ENCODE measurements at regions not wholly inside any gene's neighbourhood (a gene's known extent, or its start where the extent isn't known, plus 50 kb on each side); places are given as distances from the start of the nearest gene placed in this dataset.
"Not testable (repeated sequence)": the region's sequence is repeated elsewhere in the genome, so short reads cannot be mapped to it uniquely, and the experiment has no call there.

DNA sequence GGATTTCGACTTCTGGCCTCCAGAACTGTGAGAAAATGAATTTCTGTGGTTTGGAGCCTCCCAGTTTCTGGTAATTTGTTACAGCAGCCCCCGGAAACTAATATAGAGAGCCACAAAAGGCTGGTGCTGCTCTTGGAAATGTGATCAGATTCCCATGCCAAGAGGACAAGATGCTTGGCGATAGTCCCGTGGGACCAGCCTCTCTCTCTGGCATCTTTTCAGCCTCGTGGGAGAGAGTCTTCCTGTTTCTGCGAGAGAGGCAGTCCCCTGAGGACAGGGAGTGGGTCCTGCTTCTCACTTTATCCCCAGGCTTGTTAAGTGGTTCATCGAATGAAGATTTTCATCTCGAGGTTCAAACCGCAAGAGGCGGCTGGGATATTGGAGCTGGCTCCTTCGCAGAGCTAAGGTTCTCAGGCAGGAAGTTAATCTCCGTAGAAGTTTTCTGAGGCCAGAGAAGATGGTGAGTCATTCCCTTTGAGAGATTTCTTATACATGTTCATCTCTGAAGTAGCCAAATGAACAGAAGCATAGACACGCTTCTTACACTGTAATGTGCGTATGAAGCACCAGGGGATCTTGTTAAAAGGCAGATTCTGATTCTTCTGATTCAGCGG lies 211.6 kb upstream of the SDK2 start:
- no peak for DNase-seq

DNA sequence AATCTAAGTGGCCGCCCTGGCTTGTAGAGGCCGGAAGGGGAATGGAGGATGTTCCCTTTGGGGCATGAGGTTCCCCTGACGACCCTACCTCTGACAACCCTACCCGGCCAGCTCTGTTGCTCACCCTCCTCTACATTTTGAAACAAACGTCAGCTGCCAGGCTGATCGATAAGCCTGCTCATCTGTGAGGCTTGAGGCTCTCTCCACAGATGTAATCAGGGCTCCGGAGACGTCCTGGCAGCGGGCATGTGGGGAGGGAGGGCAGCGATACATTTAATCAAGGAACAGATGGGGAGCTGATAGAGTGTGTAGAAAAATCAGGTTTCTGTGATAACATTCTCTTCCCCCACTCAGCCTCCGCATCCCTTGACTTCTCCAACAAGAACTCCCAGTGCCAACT lies 212.3 kb upstream of the SDK2 start:
- DNase-seq = no peak

DNA sequence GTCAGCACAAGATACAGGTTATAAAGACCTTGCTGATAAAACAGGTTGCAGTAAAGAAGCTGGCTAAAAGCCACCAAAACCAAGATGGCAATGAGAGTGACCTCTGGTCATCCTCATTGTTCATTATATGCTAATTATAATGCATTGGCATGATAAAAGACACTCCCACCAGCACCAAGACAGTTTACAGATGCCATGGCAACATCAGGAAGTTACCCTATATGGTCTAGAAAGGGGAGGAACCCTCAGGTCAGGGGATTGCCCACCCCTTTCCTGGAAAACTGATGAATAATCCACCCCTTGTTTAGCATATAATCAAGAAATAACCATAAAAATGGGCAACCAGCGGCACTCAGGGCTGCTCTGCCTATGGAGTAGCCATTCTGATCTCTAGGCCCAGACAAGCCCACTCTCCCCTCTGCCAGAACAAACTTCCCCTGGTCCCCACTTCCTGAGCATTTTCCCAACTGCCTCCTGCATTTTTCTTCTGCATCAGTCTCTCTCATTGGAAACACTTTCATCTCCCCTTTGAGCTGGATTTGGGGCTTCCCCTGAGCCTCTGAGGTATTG lies 215.3 kb upstream of the SDK2 start:
- DNase-seq = not testable (repeated sequence)

DNA sequence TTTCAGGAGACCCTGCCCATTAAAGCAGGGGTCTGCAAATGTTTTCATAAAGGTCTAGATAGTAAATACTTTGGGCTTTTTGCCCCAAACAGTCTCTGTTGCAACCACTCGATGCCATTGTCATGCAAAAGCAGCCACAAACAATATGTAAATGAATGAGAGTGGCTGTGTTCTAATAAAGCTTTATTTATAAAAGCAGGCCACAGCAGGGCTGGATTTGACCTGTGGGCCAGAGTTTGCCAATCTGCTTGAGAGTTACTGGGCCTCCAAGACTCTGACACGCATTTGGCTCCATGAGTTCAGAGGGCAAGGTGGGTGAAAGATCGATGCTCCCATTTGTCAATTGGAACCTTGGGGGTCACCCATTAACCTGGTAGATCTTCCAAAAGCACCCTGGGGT lies 217.3 kb upstream of the SDK2 start:
- no peak for DNase-seq

DNA sequence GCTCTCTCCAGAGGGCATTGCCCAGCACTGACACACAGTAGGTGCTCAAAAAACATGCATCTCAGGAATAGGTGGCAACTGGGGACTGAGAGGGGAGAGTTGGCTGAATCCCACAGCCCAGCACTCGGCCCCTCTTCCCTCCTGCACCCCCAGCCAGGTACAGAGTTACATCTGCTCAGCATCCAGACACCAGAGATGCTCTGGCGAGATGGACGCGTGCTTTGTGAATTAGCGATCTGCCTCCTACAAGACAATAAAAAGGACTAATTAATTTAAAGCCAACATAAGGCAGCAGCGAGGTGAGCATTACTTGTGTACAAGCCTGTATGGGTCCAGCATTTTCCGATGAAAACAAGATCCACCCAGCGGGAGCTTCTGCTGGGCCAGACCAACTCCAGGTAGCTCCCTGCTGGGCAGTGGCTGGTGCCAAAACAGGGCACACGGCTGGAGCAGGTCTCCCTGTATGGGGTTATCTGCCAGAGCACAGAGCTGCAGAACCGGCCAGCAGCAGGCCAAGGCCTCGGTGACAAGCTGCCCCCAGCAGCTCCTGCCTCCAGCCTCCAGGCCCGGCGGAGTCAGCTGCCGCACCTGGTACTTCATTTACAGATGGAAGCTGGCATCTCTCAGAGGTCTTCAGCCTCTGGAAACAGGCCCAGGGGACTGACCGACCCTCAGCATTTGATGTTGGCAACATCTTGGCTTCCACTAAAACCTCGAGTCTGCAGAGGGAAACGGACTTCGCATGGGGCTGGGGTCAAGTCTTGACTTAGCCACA lies 219.7 kb upstream of the SDK2 start:
- DNase-seq = no peak

DNA sequence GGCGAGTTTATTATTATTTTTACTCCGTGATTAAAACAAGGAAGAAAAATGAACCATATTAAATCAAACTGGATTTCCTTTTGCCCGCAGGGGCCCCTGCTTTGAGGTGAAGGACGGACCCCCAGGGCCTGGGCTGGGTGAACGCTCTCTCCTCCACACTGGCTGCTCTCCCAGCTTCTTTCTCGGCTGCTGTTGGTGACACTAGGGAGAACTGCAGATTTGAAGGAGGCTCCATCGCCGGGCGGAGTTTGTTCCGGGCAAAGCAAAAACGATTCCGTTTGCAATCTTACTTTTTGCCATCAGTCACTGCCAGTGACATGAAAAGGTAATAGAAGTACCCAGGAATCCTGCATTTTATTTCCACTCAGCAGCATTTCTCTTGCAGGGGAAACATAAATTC lies 221.6 kb upstream of the SDK2 start:
- DNase-seq = no peak

DNA sequence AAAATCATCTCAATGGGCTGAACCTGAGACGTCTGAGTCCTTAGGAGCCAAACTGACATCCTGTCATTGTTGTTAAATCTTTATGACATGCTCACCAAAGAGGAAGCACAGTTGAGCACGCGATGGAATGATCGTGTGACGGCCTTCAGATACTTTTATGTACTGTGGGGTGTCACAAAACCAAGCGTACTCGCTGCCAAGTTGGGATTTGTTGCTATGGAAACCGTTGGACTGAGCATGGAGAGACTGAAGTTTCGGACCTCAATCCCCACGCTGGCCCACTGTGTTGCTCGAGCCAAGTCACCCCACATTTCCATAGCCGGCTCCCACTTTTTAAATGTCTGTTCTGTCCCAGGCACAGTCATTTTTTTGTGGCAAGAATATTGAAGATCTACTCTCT lies 222.8 kb upstream of the SDK2 start:
- no peak for DNase-seq

DNA sequence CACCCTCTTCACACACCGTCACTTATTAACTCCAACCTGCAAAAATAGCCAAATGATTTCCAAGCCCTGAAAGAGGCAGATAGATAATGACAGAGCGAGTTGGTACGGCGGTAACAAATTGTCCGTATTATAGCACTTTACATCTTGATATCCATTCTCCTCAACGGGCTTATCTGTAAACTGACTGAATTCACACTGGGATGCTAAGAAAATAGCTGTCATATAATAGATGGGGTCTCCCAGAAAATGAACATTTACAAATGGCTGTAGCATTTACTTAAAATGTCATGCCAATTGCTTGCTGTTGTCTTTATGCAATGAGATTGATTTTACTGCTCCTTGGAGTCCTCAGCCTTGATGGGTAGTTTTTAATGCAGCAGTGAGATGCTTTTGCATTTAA lies 225.8 kb upstream of the SDK2 start:
- DNase-seq = no peak

DNA sequence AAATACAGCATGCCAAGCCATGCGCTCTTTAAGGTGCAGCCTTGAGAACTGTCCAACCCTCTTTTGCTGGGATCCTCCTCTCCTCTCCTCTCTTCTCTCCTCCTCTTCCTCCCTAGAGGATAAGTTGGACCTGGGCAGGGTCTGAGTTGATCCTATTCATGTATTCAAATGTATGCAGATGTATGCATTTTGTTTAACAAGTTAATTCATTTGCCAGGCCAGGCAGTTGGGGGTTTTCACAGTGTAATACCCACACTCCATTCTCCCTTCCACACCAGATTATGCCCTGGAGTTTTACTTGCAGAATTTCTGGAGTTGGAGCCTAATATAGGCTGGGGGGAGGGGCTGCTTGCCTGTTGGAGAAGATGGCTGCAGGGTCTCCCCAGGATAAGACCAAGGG lies 226.2 kb upstream of the SDK2 start:
- no peak for DNase-seq

DNA sequence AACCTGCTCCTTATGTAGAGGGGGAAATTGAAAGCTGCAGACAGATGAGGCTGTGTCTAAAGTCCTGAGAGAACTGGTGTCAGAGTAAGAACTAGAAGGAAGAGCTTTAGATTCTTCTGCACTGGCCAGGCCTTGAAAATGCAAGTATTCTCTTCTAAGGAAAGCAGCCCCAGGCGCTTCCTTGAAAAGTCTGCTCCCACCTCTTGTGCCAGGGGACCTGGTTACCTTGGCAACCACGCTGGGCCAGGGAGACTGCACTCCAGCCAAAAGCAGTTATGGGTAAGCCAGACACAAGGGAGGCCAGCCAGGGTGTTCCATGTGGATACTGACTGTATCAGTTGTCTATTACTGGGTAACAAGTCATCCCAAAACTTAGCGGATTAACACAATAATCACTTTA lies 228.6 kb upstream of the SDK2 start:
- DNase-seq = no peak

DNA sequence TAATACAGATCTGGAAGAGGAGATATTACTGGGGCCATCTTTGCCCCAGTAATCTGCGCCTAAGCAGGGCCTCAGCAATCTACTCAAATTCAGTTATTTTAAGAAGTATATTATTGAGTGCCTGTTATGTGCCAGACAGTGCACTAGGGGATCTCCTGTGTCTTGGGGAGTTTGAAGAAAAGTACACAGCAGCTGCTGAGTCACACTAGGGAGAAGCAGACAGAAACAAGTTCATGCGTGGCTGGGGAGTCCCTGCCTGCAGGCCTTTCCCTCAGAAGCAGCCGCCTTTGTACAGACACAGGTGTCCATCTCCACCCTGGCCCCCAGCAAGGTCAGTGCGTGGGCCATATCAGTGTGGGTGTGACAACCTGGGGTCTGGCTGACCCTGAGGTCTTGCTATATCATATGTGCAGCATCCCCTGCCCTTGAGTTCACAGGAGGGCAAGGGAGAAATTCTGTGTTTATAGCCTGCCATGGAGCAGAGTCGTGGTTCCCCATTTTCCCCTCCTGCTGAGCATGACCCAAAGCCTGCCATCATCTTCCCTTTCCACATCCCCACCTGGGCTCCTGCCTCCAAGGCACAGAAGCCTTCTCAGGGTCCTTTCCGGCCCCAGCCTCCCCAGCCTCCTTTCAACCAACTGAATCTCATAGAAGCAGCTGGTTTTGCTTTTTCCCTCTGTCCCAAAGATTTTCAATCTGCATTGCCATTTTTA lies 229.9 kb upstream of the SDK2 start:
- DNase-seq = no peak

DNA sequence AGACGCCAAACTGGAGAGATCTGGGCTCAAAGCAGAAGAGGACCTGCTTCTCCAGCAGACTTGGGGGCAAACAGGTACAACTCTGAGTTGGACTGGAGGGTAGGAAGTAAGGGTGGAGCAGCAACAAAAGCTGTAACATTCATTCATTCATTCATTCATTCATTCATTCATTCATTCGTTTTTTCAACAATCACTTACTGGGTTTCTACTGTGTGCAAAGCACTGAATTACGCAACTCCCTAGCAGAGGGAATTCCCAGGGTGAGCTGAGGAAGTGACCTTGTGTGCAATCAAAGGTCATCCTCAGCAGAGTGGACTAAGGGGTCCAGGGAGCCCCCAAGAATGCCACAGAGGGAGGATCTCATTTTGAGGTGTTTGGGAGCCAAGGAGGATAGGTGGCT lies 231.1 kb upstream of the SDK2 start:
- no peak for DNase-seq

DNA sequence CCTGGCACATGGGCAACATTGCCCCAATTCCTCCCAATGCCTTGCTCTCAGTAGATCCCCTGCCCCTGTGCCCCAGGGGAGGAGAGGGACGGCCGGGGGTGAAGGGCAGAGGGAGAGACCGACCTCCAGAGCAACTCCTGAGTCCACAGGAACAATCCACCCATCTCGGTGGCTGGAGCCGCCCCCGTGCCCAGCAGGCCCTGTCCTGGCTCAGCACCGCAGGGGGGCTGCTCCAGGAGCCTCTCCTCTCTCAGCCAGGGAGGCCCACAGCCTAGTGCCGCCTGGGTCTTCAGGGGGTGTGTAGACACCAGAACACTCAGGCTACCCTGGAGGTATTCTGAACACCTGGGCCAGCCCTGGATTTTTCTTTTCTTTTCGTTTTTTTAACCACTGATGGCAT lies 233.7 kb upstream of the SDK2 start:
- DNase-seq = no peak

DNA sequence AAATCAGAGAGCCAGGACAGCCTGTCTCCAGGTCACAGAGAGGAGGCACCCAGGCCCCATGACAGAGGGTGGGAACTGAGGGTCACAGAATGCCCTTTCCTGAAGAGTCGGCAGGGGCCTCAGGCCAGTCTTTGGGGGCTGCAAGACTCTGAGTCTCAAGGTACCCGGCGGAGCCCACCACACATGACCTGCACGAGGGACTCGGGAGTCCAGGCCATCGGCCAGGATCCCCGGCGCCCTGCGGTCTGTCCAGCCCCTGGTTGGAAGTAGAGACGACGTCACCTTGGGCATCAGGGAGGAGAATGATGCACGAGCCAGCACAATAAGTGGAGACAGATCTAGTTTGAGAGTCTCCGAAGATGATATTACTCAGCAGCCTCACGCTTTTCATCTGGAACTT lies 234.7 kb upstream of the SDK2 start:
- DNase-seq = no peak

DNA sequence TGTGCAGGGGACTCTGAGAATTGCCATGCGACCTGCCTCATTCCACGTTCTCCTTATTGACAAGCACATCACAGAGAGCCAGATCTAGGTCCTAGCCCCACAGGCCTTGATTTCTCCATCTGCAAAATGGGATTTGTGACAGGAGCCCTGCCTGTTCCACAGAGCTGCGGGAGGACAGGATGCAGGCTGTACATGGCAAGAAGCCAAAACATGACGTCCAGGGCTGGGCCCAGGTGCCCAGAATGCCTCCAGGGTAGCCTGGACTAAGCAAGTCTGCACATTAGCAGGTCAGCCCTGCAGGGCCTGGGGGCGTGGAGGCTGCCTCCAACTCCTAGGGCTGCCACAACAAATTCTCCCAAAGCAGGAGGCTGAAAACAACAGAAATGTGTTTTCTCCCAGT lies 235.7 kb upstream of the SDK2 start:
- DNase-seq = no peak

DNA sequence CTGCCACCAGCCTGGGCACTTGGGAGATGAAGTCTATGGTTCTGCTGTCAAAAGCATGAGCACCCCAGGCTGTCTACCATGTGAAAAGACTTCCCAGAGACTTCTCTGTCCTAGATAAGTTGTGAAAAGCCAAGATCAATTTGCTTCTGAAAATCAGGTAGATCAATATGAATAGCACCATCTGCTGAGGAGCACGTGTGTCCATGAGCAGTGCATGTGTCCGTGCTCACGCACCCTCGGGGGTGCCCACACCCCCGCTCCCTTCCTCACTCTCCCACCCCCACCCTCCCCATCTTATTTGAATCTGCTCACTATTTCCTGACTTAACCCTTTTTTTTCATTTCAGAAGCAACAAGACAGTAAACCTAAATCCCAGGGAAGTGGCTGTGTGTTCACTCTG lies 238.3 kb upstream of the SDK2 start:
- DNase-seq = no peak

DNA sequence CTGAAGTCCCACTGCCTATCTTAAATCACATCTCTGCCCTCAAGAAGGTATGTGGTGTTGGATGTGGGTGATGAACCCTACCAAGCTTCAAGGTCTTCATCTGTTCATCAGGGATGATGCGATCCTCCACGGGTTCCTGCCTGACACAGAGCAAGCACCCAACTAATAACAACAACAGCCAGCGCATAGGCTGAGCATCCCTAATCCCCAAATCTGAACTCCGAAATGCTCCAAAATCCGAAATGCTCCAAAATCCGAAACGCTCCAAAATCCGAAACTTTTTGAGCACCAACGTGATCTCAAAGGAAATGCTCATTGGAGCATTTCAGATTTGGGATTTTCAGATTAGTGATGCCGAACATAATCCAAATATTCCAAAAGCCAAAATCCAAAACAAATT lies 238.9 kb upstream of the SDK2 start:
- no peak for DNase-seq

DNA sequence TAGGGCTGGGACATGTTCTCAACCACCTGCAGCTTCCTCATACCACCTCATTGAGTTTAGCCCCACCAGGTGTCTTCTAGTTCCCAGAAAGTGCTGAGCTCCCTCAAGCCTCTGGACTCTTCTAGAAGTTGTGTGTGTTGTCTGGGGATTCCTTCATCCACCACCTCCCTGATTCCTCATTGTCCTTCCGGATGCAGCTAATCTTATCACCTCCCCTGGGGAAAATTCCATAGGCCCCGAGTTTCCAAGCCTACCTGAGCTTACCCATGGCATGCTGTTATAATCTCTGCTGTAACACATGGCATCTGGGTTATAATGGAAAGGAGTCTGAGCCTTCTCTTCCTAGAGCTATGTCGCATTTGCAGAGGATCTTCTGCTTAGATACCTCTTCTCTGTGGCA lies 243.5 kb upstream of the SDK2 start:
- DNase-seq = no peak

DNA sequence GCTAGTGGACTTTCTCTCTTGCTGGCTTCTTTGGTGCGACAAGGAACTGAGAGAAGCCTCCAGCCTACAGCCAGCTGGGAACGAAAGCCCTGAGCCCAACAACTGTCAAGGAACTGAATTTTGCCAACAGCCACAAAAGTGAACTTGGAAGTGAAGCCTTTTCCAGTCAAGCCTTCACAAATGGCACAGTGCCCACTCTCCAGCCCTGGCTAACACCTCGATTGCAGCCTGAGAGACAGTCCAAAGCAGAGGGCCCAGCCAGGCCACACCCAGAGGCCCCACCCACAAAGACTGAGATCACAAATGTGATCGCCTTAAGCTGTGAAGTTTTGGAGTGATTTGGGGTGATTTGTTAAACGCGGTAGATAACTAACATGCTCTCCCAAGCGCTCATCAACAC lies 244.6 kb upstream of the SDK2 start:
- peak; percentile 42 for DNase-seq

DNA sequence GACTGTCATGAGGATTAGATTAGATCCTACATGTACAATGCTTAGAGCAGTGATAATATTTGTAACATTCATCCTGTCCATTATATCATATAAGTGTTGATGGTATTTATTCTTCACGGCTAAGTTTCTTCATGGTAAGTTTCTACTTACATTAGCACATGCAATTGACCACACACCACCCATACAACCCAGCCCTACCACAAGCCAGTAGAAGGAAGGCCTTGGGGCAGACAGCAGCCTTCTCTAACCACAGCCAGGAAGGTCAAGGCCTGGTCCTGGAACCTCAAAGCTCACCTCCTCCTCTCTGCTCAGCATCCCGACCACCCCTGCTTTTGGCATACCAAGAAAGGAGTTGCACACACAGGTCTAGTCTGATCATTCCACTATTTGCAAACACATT lies 245.2 kb upstream of the SDK2 start:
- DNase-seq = no peak

DNA sequence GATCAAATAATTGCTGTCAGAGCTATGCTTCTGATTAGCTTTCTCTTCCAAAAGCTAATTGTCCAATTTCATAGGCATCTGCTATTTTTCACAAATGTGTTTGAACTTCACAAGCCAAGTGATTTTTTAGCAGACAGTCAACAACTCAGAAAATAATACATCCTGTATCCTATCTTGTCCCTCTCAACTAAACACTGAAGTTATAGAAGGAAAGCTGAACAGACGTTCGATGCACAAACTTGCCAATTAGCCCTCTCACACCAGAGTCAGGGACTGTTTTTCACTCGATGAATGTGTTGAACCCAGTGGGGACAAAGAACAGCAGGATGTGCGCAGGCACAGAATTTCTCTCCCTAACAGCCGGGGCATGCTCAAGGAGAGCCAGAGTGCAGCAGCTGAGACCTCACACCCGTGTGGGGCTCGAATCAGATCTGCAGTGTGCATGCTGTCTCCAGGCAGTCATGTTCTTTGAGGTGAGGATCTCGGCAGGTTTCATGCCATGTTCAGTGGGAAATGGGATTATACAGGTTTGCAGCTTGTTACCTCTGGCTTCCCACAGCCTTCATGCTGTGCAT lies 246.7 kb upstream of the SDK2 start:
- no peak for DNase-seq

DNA sequence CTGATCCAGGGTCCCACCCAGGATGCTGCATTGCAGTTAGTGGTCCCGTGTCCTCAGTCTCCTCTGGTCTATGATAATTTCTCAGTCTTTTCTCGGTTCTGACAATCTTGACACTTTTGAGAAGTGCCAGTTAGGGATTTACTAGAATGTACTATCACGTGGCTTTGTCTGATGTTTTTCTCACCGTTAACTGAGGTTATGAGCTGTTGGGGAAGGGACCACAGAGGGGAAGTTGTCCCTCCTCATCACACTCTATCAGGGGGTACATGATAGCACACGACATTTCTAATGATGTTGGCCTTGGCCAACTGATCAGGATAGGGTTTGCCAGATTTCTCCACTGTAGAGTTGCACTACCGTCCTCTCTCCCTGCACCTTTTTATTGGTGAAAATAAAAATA lies 250.9 kb upstream of the SDK2 start:
- no peak for DNase-seq

DNA sequence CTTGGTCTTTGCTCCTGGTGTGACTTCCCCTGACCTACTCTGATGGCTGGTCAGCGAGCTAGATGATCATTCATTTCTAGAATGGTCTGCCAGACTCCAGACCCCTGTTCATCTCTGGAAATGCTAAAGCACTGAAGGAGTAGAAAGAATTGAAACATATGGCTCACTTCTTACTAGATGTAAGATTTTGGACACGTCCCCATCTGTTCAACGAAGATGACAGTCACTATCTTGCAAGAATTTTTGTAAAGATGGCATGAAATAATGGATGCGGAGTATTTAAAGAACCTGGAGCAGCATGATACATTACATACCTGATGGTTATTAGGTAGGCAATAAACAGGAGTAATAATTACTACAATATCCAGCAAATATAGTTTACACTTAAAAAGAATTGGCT lies 252.7 kb upstream of the SDK2 start:
- no peak for DNase-seq

DNA sequence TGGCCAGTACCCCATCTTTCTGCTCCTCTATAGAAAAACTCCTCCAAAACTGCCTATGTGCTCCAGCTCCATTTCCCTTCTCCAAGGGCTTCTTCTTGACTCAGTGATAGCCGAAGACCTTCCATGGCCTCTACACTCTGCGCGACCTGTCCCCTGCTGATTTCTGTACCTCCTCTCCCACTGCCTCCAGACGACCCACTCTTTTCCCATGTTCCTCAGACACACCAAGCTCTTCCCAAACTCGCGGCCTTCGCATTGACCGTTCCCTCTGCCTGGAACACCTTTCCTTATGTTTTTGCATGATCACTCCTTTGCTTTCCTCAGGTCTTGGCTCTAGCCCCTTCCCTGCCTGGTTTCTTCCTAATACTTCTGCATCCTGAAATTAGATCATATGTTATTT lies 255.6 kb upstream of the SDK2 start:
- DNase-seq = no peak

All from right hindlimb (tissue), 1 donor.